OCI-LY3 (cell line): ENCODE measurements at regions not wholly inside any gene's neighbourhood (a gene's known extent, or its start where the extent isn't known, plus 50 kb on each side); places are given as distances from the start of the nearest gene placed in this dataset.

Source experiments
- EZH2phosphoT487 ChIP-seq: fragments of 200-600 bp; shearing (Covaris generic); IDR thresholded peaks from 2 replicates; pipeline ENCODE4 v1.6.1; 2018; ENCODE audit warnings: antibody characterized with exemption, mixed run types, low read depth
- TF ChIP-seq, protein P1 (sequence below): fragments of 200-600, 300-600 bp; sonication (generic); IDR thresholded peaks from 2 replicates; pipeline ENCODE4 v1.5.1; 2014; ENCODE audit warnings: antibody characterized with exemption, low read length, low read depth

DNA sequence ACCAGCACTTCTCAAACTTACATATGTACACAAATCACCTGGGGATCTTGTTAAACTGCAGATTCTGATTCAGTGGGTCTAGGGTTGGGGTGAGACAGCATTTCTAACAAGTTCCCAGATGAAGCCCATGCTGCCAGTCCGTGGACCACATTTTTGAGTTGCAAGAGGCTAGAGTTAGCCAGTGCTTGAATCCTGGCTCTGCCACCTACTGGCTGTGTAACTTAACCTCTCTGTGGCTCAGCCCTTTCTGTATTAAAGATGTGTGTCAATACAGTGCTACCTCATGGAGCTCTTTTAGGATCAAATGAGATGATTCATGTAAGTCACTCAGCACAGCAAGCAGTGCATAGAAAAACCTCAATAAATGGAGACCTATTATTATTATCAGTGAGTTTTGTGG is 90.2 kb upstream of the ISX start:
- TF ChIP-seq, protein P1, sequence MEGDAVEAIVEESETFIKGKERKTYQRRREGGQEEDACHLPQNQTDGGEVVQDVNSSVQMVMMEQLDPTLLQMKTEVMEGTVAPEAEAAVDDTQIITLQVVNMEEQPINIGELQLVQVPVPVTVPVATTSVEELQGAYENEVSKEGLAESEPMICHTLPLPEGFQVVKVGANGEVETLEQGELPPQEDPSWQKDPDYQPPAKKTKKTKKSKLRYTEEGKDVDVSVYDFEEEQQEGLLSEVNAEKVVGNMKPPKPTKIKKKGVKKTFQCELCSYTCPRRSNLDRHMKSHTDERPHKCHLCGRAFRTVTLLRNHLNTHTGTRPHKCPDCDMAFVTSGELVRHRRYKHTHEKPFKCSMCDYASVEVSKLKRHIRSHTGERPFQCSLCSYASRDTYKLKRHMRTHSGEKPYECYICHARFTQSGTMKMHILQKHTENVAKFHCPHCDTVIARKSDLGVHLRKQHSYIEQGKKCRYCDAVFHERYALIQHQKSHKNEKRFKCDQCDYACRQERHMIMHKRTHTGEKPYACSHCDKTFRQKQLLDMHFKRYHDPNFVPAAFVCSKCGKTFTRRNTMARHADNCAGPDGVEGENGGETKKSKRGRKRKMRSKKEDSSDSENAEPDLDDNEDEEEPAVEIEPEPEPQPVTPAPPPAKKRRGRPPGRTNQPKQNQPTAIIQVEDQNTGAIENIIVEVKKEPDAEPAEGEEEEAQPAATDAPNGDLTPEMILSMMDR: peak; percentile 32; the same call in 1 of the 2 replicates
- TF ChIP-seq EZH2phosphoT487: no peak
